ENCODE measurements at regions not wholly inside any gene's neighbourhood (a gene's known extent, or its start where the extent isn't known, plus 50 kb on each side); places are given as distances from the start of the nearest gene placed in this dataset.

GRCh38 chr4:31768756-31769155 lies 1048.6 kb downstream of the PCDH7 start:
- TF ChIP-seq CTCF (IDR thresholded peaks at IDR 0.05) (no peak), POLR2A (IDR thresholded peaks at IDR 0.05) (no peak)
